ENCODE measurements at regions not wholly inside any gene's neighbourhood (a gene's known extent, or its start where the extent isn't known, plus 50 kb on each side); places are given as distances from the start of the nearest gene placed in this dataset.

DNA sequence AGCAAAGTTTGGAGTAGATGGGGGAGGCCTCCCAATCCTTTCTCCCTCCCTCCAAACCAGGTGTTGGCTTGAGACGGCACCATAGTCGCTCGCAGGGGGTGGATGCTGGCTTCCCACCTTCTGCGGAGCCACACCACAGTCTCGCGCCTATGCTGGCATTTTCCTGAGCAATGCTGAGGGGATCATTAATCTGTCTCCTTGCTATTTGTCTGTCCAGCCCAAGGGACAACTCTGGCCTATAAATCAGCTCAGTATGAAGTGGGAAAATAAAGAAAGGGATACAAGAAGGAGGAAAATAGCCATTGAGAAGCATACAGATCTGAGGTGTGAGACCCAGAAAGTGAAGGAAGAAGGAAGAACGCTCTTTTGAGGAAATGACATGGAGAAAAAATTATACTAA lies 53.5 kb upstream of the CADM1 start:
- Histone ChIP-seq H3K27me3 (ENCODE audit: control insufficient read depth in 1 of 2, insufficient read depth in 2 of 2, low read length in 2 of 2) (no peaks in the 10 kb centered on the region), H3K27ac (ENCODE audit: low read depth in 2 of 2, low read length in 1 of 2) (no peak overlapping the region), H3K9me3 (ENCODE audit: control insufficient read depth in 2 of 2, insufficient read depth in 1 of 2, low read depth in 1 of 2, low read length in 1 of 2) (no peaks in the 10 kb centered on the region), H3K4me1 (ENCODE audit: control insufficient read depth in 2 of 2, insufficient read depth in 2 of 2, low read length in 1 of 2) (no peaks in the 10 kb centered on the region), H3K36me3 (ENCODE audit: control insufficient read depth in 2 of 2, insufficient read depth in 2 of 2, low read length in 1 of 2) (no peaks in the 10 kb centered on the region), H3K4me3 (ENCODE audit: low read depth in 1 of 2, low read length in 2 of 2) (no peak overlapping the region)
- 87 to 91% methylated on average over 7 of the region's 7 CpGs for WGBS, 2 donors

DNA sequence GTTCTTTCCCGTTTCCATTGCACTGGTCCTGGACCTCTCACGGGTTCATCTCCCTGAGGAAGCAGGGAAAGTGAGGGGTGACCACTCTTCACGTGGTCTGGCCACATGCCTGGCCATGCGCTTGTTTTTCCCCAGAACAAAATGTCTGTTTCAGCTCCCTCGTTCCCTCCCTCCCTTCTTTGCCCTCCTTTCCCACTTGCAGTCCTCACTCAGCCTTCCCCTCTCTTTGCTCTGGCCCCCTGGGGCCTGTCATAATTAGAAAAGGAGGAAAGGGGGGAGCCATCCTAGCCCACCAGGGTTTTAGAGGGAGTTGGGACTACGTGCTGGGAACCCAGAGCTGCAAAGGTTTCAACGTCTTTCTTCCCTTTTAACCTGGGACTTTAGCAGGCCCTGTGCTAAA lies 52.8 kb upstream of the CADM1 start:
- Histone ChIP-seq H3K9me3 (ENCODE audit: control insufficient read depth in 2 of 2, insufficient read depth in 1 of 2, low read depth in 1 of 2, low read length in 1 of 2) (no peaks in the 10 kb centered on the region), H3K27me3 (ENCODE audit: control insufficient read depth in 1 of 2, insufficient read depth in 2 of 2, low read length in 2 of 2) (no peaks in the 10 kb centered on the region), H3K36me3 (ENCODE audit: control insufficient read depth in 2 of 2, insufficient read depth in 2 of 2, low read length in 1 of 2) (no peaks in the 10 kb centered on the region), H3K4me1 (ENCODE audit: control insufficient read depth in 2 of 2, insufficient read depth in 2 of 2, low read length in 1 of 2) (no peaks in the 10 kb centered on the region), H3K4me3 (ENCODE audit: low read depth in 1 of 2, low read length in 2 of 2) (no peak overlapping the region), H3K27ac (ENCODE audit: low read depth in 2 of 2, low read length in 1 of 2) (no peak overlapping the region)
- WGBS, 2 donors = 73 to 80% methylated on average over 7 of the region's 7 CpGs

DNA sequence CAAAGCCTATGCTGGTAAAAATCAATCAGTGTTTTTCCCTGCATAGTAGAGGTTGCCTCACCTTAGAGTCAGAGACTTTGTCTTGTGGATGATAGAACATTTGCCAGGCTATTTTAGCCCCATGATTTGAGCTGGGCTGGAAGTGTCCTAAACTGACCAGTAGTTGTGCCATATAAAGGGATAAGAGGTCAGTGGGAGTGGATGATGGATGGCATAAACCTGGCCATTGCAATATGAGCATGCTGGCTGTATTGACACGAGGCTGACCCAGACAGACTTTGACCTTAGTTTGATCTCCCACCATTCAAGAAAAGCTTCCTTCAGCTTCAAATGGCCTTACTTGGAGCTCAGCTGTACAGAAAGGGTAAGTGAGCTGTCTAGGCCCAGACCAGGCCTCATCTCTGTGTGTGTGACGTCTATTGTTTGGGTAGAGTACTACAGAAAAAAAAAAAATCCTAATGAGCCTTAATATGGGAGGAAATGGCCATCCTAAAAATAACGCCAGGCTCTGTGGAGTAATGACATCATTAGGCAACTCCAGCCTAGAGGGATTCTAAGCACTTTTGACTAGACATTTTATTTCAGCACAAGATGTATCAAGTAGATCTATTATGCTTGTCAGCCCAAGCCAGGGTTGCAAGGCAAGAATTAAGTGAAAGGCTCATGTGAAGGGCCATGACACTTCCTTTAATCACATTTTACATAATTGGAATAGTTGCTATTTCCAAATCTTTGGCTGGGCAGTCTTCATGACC lies 51.3 kb upstream of the CADM1 start:
- H3K4me3 ChIP-seq (ENCODE audit: low read depth in 1 of 2, low read length in 2 of 2) = no peak overlapping the region
- no peaks in the 10 kb centered on the region for H3K9me3 ChIP-seq (ENCODE audit: control insufficient read depth in 2 of 2, insufficient read depth in 1 of 2, low read depth in 1 of 2, low read length in 1 of 2)
- H3K4me1 ChIP-seq (ENCODE audit: control insufficient read depth in 2 of 2, insufficient read depth in 2 of 2, low read length in 1 of 2) = no peaks in the 10 kb centered on the region
- WGBS, 2 donors = 67 to 79% methylated on average over 3 of the region's 3 CpGs
- H3K27ac ChIP-seq (ENCODE audit: low read depth in 2 of 2, low read length in 1 of 2) = no peak overlapping the region
- no peaks in the 10 kb centered on the region for H3K36me3 ChIP-seq (ENCODE audit: control insufficient read depth in 2 of 2, insufficient read depth in 2 of 2, low read length in 1 of 2)
- H3K27me3 ChIP-seq (ENCODE audit: control insufficient read depth in 1 of 2, insufficient read depth in 2 of 2, low read length in 2 of 2) = no peaks in the 10 kb centered on the region
